ENCODE measurements at regions not wholly inside any gene's neighbourhood (a gene's known extent, or its start where the extent isn't known, plus 50 kb on each side); places are given as distances from the start of the nearest gene placed in this dataset.

GRCh38 chr2:184206045-184206444 lies 392.3 kb upstream of the ZNF804A start:
- CTCF ChIA-PET, result no interaction called here
- DNase-seq (ENCODE audit: low read depth, low spot score), result no peak
- TF ChIP-seq, protein P1, sequence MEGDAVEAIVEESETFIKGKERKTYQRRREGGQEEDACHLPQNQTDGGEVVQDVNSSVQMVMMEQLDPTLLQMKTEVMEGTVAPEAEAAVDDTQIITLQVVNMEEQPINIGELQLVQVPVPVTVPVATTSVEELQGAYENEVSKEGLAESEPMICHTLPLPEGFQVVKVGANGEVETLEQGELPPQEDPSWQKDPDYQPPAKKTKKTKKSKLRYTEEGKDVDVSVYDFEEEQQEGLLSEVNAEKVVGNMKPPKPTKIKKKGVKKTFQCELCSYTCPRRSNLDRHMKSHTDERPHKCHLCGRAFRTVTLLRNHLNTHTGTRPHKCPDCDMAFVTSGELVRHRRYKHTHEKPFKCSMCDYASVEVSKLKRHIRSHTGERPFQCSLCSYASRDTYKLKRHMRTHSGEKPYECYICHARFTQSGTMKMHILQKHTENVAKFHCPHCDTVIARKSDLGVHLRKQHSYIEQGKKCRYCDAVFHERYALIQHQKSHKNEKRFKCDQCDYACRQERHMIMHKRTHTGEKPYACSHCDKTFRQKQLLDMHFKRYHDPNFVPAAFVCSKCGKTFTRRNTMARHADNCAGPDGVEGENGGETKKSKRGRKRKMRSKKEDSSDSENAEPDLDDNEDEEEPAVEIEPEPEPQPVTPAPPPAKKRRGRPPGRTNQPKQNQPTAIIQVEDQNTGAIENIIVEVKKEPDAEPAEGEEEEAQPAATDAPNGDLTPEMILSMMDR (IDR thresholded peaks at IDR 0.05; ENCODE audit: low read depth, low read length), result no peak
- Histone ChIP-seq H3K27me3 (ENCODE audit: control insufficient read depth, insufficient read depth, low read length) (no peaks in the 10 kb centered on the region), H3K27ac (ENCODE audit: low read depth, low read length) (no peak overlapping the region), H3K4me3 (ENCODE audit: low read depth, low read length) (no peak overlapping the region), H3K9me3 (ENCODE audit: control insufficient read depth, insufficient read depth, low read length) (peaks cover 7% of the 10 kb centered on the region; the same call in 1 of the 2 replicates)
- POLR2A ChIA-PET, result no interaction called here

DNA sequence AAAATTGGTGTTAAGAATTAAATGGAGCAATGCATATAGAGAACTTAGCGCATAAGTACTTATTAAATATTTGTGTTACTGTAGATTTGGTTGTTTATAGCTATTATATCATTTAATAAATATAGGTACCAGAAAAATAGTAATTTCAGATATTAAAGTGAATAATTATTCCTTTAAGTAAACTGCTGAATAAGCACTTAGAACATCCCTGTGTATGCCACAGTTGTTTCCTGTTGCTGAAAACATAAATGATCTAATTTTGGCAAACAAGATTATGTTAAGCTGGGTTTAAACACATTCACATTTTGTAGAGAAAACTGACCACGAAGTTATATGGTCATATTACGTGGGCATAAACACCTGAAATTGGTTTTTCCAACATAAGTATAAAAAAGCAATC lies 388.0 kb upstream of the ZNF804A start:
- no peak for DNase-seq (ENCODE audit: low read depth, low spot score)
- peaks cover 6% of the 10 kb centered on the region for H3K9me3 ChIP-seq (ENCODE audit: control insufficient read depth, insufficient read depth, low read length)
- TF ChIP-seq, protein P1 (IDR thresholded peaks at IDR 0.05; ENCODE audit: low read depth, low read length), result no peak
- H3K4me3 ChIP-seq (ENCODE audit: low read depth, low read length), result no peak overlapping the region
- H3K27ac ChIP-seq (ENCODE audit: low read depth, low read length), result no peak overlapping the region
- ChIA-PET CTCF (interaction anchor here (0.6 kb wide), 1 partner anchor 1282 kb away, joined by 5 read pairs; no protein-coding TSS in a partner anchor), POLR2A (no interaction called here)
- H3K27me3 ChIP-seq (ENCODE audit: control insufficient read depth, insufficient read depth, low read length), result no peaks in the 10 kb centered on the region

- ChIA-PET CTCF (no interaction called here), POLR2A (no interaction called here)
- no peak for DNase-seq (ENCODE audit: low read depth, low spot score)
- peaks cover 6% of the 10 kb centered on the region for H3K9me3 ChIP-seq (ENCODE audit: control insufficient read depth, insufficient read depth, low read length)
- no peak overlapping the region for H3K4me3 ChIP-seq (ENCODE audit: low read depth, low read length)
- no peaks in the 10 kb centered on the region for H3K27me3 ChIP-seq (ENCODE audit: control insufficient read depth, insufficient read depth, low read length)
- H3K27ac ChIP-seq (ENCODE audit: low read depth, low read length), result no peak overlapping the region
- TF ChIP-seq, protein P1 (IDR thresholded peaks at IDR 0.05; ENCODE audit: low read depth, low read length), result no peak
Measured at GRCh38 chr2:184215745-184216144, 382.6 kb upstream of the ZNF804A start.

GRCh38 chr2:184256611-184257010 lies 341.7 kb upstream of the ZNF804A start:
- TF ChIP-seq, protein P1 (IDR thresholded peaks at IDR 0.05; ENCODE audit: low read depth, low read length), result no peak
- H3K27ac ChIP-seq (ENCODE audit: low read depth, low read length), result no peak overlapping the region
- no peaks in the 10 kb centered on the region for H3K9me3 ChIP-seq (ENCODE audit: control insufficient read depth, insufficient read depth, low read length)
- no peak overlapping the region for H3K4me3 ChIP-seq (ENCODE audit: low read depth, low read length)
- ChIA-PET POLR2A (no interaction called here), CTCF (no interaction called here)
- DNase-seq (ENCODE audit: low read depth, low spot score), result no peak
- H3K27me3 ChIP-seq (ENCODE audit: control insufficient read depth, insufficient read depth, low read length), result no peaks in the 10 kb centered on the region

DNA sequence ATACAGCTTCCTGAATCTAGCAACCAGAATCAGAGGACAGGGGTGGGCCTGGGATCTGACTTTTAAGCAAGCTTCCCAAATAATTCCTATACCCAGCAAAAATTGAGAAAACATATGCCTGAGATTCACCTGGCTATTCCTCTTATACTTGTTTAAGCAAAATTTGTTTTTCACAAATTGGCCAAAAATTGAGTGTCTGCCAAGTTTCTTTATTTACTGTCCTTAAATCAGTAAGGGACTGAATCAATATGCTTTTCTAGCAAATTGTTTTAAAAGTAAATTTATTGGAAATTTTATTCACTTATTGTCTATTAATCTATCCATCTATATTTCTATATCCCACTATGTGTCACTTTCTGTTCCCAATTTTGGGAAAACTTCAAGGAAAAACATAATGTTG lies 337.0 kb upstream of the ZNF804A start:
- Histone ChIP-seq H3K27ac (ENCODE audit: low read depth, low read length) (no peak overlapping the region), H3K27me3 (ENCODE audit: control insufficient read depth, insufficient read depth, low read length) (no peaks in the 10 kb centered on the region), H3K9me3 (ENCODE audit: control insufficient read depth, insufficient read depth, low read length) (peaks cover 3% of the 10 kb centered on the region; the same call in 1 of the 2 replicates), H3K4me3 (ENCODE audit: low read depth, low read length) (no peak overlapping the region)
- TF ChIP-seq, protein P1 (IDR thresholded peaks at IDR 0.05; ENCODE audit: low read depth, low read length), result no peak
- DNase-seq (ENCODE audit: low read depth, low spot score), result no peak
- POLR2A ChIA-PET, result no interaction called here
- CTCF ChIA-PET, result no interaction called here
